Uterus (tissue), 2 donors: ENCODE measurements at regions not wholly inside any gene's neighbourhood (a gene's known extent, or its start where the extent isn't known, plus 50 kb on each side); places are given as distances from the start of the nearest gene placed in this dataset.

Experiments
- CTCF ChIP-seq, 4 experiments: fragments of 200-600 bp in 2 of 4; fragments of 450-650 bp in 2 of 4; sonication (generic) in 2 of 4; IDR thresholded peaks; one replicate each; pipeline ENCODE4 v1.5.1; 2016 to 2019; ENCODE audit warnings: antibody characterized with exemption in 4 of 4, mild to moderate bottlenecking in 2 of 4, moderate library complexity in 1 of 4
- POLR2A ChIP-seq, 2 donors: fragments of 450-650 bp; IDR thresholded peaks; one replicate each; pipeline ENCODE4 v1.6.1; 2016; ENCODE audit warnings: antibody characterized with exemption in 2 of 2, mild to moderate bottlenecking in 1 of 2, moderate library complexity in 1 of 2

DNA sequence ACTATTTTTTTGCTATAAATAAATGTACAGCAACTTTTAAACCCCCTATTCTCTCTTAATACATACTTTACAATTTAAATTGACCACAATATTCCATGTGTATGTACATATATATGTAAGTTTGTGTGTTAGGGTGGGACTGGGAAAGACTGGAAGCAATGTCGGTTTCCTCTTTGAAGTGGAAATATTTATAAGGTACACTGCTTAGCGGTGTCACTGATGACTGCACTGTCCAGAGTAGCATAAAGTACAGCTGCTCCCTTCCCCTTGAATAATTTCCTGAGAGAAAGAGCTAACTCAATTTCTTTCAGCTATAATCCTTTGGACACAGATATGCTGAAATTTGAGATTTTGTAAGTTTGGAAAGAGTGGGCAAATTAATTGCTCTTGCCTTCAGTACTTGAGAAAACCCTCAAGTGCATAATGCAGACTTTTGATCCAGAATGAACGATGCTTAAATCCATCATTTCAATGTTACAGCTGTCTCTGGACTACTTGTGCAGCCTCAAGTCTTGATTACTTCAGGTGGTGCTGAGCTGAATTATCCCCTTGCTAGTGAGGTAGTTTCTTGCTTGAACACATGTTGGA, 267.0 kb upstream of the CFAP20DC start:
- TF ChIP-seq CTCF (IDR thresholded peaks at IDR 0.05), result no peak
- TF ChIP-seq POLR2A (IDR thresholded peaks at IDR 0.05), result no peak
